A549 (cell line): ENCODE measurements at regions not wholly inside any gene's neighbourhood (a gene's known extent, or its start where the extent isn't known, plus 50 kb on each side); places are given as distances from the start of the nearest gene placed in this dataset.

Experiments
- BCL3 ChIP-seq: fragments of >200 bp; sonication (Bioruptor Twin); formaldehyde crosslinking; IDR thresholded peaks from 3 replicates; pipeline ENCODE4 v1.6.1; 2016
- BHLHE40 ChIP-seq: IDR thresholded peaks from 2 replicates; pipeline ENCODE4 v1.6.1; 2012; ENCODE audit warnings: low read depth, low read length, inconsistent platforms
- CTCF ChIP-seq: fragments of >200 bp; sonication (Bioruptor Twin); formaldehyde crosslinking; IDR thresholded peaks from 3 replicates; pipeline ENCODE4 v1.5.1; 2016
- EP300 ChIP-seq, 2 experiments: fragments of >200 bp; sonication (Bioruptor Twin); formaldehyde crosslinking; IDR thresholded peaks; 2 replicates in 1 of 2; 3 replicates in 1 of 2; pipeline ENCODE4 v1.6.1; 2016 to 2017
- FOSL2 ChIP-seq, 2 experiments: fragments of 450-650 bp in 1 of 2; fragments of >200 bp in 1 of 2; sonication (Bioruptor Twin) in 1 of 2; formaldehyde crosslinking; IDR thresholded peaks; 2 replicates each; pipeline versions ENCODE4 v1.5.0 to v1.6.1; 2016 to 2020; ENCODE audit warnings: mild to moderate bottlenecking in 1 of 2, moderate library complexity in 1 of 2
- HES2 ChIP-seq: fragments of >200 bp; sonication (Bioruptor Twin); formaldehyde crosslinking; IDR thresholded peaks from 2 replicates; pipeline ENCODE4 v1.6.1; 2016
- JUN ChIP-seq, 2 experiments: fragments of >200 bp; sonication (Bioruptor Twin); formaldehyde crosslinking; IDR thresholded peaks; 2 replicates in 1 of 2; 3 replicates in 1 of 2; pipeline ENCODE4 v1.6.1; 2016 to 2017
- MAX ChIP-seq: IDR thresholded peaks from 2 replicates; pipeline ENCODE4 v1.6.1; 2012
- PHF8 ChIP-seq: fragments of 200-600 bp; sonication (generic); IDR thresholded peaks from 2 replicates; pipeline ENCODE4 v1.6.1; 2016; ENCODE audit warnings: low read depth, mild to moderate bottlenecking, antibody characterized with exemption, moderate library complexity, borderline replicate concordance
- POLR2AphosphoS2 ChIP-seq: conservative IDR thresholded peaks from 2 replicates; pipeline ENCODE4 v1.6.1; 2012; ENCODE audit warnings: low read length, improper control_type of control experiment, inconsistent platforms
- RAD21 ChIP-seq, 2 experiments: fragments of >200 bp in 1 of 2; sonication (Bioruptor Twin) in 1 of 2; formaldehyde crosslinking in 1 of 2; IDR thresholded peaks in 1 of 2; conservative IDR thresholded peaks in 1 of 2; 2 replicates in 1 of 2; 3 replicates in 1 of 2; pipeline ENCODE4 v1.6.1; 2012 to 2018; ENCODE audit warnings: inconsistent platforms in 1 of 2
- SREBF2 ChIP-seq: fragments of 450-650 bp; IDR thresholded peaks from 2 replicates; pipeline ENCODE4 v1.6.1; 2014; ENCODE audit warnings: mild to moderate bottlenecking, moderate library complexity

DNA sequence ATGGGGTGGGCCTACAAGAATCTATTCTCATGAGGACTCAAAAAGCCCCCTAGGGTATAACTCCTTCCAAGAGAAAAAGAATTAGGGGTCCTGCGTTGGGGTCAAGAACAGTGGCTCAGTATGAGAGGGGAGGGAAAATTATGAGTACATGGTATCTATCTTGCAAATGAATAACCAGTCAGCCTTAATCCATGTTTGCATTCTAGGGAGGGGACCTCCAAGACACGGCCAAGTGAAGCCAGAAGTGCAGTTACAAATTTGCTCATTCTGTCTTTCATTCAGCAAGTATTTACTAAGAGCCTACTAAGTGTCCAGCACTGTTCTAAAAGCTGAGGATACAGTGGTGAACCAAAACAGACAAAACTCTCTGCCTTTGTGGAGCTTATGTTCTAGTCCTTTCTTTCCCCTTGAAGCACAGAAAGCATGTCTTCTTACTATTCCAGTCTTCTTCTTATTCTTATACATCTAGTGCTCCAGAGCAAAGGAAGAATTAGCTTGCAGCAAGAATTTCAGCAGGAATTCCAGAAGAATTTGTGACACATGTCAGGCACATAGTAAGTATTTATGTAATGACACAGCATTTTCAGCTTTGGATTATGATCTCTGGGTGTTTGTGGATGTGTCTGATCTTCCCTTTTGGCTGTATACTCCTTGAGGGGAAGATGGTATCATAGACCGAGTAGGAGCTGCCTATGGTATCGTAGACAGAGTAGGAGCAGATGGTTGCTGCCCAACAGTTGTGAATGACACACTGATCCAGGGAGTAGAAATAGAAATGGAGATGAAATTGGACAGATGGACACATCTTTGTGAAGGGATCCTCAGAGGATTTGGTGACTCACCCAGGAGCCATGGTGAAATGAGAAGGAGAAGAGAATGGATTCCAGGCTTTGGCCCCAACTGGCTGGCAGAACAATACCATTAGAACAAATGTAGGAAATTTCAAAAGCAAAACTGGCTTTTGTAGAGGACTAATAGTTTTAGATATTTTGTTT is 75.9 kb downstream of the COQ2 start:
- TF ChIP-seq HES2 (no peak), FOSL2 (IDR thresholded peaks at IDR 0.05) (no peak), FOSL2 (CRISPR knock-in tag; IDR thresholded peaks at IDR 0.05) (peak; percentile 46; the same call in 1 of the 2 replicates), RAD21 (conservative IDR thresholded peaks at IDR 0.05 in 1 of 2, IDR thresholded peaks at IDR 0.05 in 1 of 2) (no peak), CTCF (no peak), MAX (peak; percentile 16; the same call in 1 of the 2 replicates), EP300 (IDR thresholded peaks at IDR 0.05) (no peak), POLR2AphosphoS2 (no peak), SREBF2 (no peak), BCL3 (no peak), JUN (IDR thresholded peaks at IDR 0.05) (no peak), PHF8 (no peak), BHLHE40 (no peak)
